ENCODE measurements at regions not wholly inside any gene's neighbourhood (a gene's known extent, or its start where the extent isn't known, plus 50 kb on each side); places are given as distances from the start of the nearest gene placed in this dataset.

- no peak overlapping the region for H3K4me3 ChIP-seq (ENCODE audit: low read depth, low read length)
- DNase-seq (ENCODE audit: low read depth): no peak
- TF ChIP-seq CTCF (IDR thresholded peaks at IDR 0.05; ENCODE audit: insufficient read depth, low read depth, low read length, missing control alignments): no peak
Observed at GRCh38 chr6:104603108-104603745, 256.5 kb downstream of the HACE1 start.

GRCh38 chr6:104601721-104602120, 258.0 kb downstream of the HACE1 start:
- H3K4me3 ChIP-seq (ENCODE audit: low read depth, low read length): no peak overlapping the region
- TF ChIP-seq CTCF (IDR thresholded peaks at IDR 0.05; ENCODE audit: insufficient read depth, low read depth, low read length, missing control alignments): no peak
- no peak for DNase-seq (ENCODE audit: low read depth)

- no peak for DNase-seq (ENCODE audit: low read depth)
- no peak overlapping the region for H3K4me3 ChIP-seq (ENCODE audit: low read depth, low read length)
- no peak for TF ChIP-seq CTCF (IDR thresholded peaks at IDR 0.05; ENCODE audit: insufficient read depth, low read depth, low read length, missing control alignments)
Observed at GRCh38 chr6:104601131-104601651, 258.5 kb downstream of the HACE1 start.

- DNase-seq (ENCODE audit: low read depth): no peak
- H3K4me3 ChIP-seq (ENCODE audit: low read depth, low read length): no peak overlapping the region
- TF ChIP-seq CTCF (IDR thresholded peaks at IDR 0.05; ENCODE audit: insufficient read depth, low read depth, low read length, missing control alignments): no peak
Observed at GRCh38 chr6:104600639-104600931, 259.1 kb downstream of the HACE1 start.

- no peak for DNase-seq (ENCODE audit: low read depth)
- no peak for TF ChIP-seq CTCF (IDR thresholded peaks at IDR 0.05; ENCODE audit: insufficient read depth, low read depth, low read length, missing control alignments)
- H3K4me3 ChIP-seq (ENCODE audit: low read depth, low read length): no peak overlapping the region
Observed at GRCh38 chr6:104599821-104600638, 259.7 kb downstream of the HACE1 start.

- no peak for TF ChIP-seq CTCF (IDR thresholded peaks at IDR 0.05; ENCODE audit: insufficient read depth, low read depth, low read length, missing control alignments)
- H3K4me3 ChIP-seq (ENCODE audit: low read depth, low read length): no peak overlapping the region
- DNase-seq (ENCODE audit: low read depth): no peak
Observed at GRCh38 chr6:104597541-104598050, 262.1 kb downstream of the HACE1 start.
